ENCODE measurements at regions not wholly inside any gene's neighbourhood (a gene's known extent, or its start where the extent isn't known, plus 50 kb on each side); places are given as distances from the start of the nearest gene placed in this dataset.

GRCh38 chr10:31606841-31607240 is 287.8 kb downstream of the ZEB1 start (continued):
- TF ChIP-seq, protein P1, sequence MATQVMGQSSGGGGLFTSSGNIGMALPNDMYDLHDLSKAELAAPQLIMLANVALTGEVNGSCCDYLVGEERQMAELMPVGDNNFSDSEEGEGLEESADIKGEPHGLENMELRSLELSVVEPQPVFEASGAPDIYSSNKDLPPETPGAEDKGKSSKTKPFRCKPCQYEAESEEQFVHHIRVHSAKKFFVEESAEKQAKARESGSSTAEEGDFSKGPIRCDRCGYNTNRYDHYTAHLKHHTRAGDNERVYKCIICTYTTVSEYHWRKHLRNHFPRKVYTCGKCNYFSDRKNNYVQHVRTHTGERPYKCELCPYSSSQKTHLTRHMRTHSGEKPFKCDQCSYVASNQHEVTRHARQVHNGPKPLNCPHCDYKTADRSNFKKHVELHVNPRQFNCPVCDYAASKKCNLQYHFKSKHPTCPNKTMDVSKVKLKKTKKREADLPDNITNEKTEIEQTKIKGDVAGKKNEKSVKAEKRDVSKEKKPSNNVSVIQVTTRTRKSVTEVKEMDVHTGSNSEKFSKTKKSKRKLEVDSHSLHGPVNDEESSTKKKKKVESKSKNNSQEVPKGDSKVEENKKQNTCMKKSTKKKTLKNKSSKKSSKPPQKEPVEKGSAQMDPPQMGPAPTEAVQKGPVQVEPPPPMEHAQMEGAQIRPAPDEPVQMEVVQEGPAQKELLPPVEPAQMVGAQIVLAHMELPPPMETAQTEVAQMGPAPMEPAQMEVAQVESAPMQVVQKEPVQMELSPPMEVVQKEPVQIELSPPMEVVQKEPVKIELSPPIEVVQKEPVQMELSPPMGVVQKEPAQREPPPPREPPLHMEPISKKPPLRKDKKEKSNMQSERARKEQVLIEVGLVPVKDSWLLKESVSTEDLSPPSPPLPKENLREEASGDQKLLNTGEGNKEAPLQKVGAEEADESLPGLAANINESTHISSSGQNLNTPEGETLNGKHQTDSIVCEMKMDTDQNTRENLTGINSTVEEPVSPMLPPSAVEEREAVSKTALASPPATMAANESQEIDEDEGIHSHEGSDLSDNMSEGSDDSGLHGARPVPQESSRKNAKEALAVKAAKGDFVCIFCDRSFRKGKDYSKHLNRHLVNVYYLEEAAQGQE (tag by site-specific recombination; IDR thresholded peaks at IDR 0.05): no peak
- TF ChIP-seq GFI1B (tag by site-specific recombination; IDR thresholded peaks at IDR 0.05): no peak
- TF ChIP-seq ZNF24 (tag by site-specific recombination; IDR thresholded peaks at IDR 0.05): no peak
- TF ChIP-seq ZNF792 (tag by site-specific recombination; IDR thresholded peaks at IDR 0.05): no peak
- TF ChIP-seq AEBP2 (tag by site-specific recombination; IDR thresholded peaks at IDR 0.05; ENCODE audit: borderline replicate concordance): no peak
- TF ChIP-seq ZNF510 (tag by site-specific recombination; IDR thresholded peaks at IDR 0.05; ENCODE audit: insufficient replicate concordance): no peak

DNA sequence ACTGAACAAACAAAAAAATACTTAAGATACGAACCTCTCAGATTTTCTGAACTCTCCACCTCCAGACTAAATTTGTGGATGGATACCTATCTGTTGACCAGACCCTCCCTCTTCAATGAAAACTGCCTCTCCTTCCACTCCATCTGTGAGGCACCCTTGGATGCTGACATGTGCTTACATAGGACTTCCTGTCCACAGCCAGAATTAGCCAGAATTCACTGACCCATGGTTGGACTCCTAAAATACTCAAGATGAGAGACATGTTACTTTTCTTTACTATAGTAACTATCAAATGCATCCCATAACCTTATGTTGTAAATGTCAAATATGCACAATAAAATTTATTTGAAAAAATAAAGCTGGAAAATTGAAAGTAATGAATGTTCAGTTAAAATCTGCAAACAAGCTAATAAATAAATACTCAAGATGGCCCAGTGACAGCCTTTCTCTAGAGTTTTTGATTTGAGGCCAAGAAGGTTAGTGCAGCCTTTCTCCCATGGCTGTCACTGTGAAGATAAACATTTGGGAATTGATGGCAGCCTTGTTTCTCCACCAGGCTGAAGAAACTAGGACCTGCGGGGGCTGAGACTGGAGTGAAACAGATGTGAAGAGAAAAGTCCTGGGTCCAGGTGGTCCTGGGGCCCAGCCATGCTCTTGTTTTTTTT is 287.0 kb downstream of the ZEB1 start:
- H3K27ac ChIP-seq (ENCODE audit: extremely low read depth, low read depth, low read length): no peak overlapping the region
- ChIA-PET POLR2A (no interaction called here), CTCF (no interaction called here)
- H3K4me3 ChIP-seq (ENCODE audit: low read depth, low read length): no peak overlapping the region
- H3K9me3 ChIP-seq (ENCODE audit: control insufficient read depth, insufficient read depth, low read depth, low read length): no peaks in the 10 kb centered on the region
- TF ChIP-seq ELK4 (IDR thresholded peaks at IDR 0.05; ENCODE audit: borderline replicate concordance, low read depth, low read length) (no peak), KLF10 (tag by site-specific recombination; IDR thresholded peaks at IDR 0.05) (no peak), AEBP2 (tag by site-specific recombination; IDR thresholded peaks at IDR 0.05; ENCODE audit: borderline replicate concordance) (no peak), ZNF791 (tag by site-specific recombination; IDR thresholded peaks at IDR 0.05) (no peak), RBAK (tag by site-specific recombination; IDR thresholded peaks at IDR 0.05) (no peak), ZNF544 (tag by site-specific recombination; IDR thresholded peaks at IDR 0.05) (no peak), ZFHX2 (tag by site-specific recombination; conservative IDR thresholded peaks at IDR 0.05) (no peak), EGR2 (tag by site-specific recombination; IDR thresholded peaks at IDR 0.05; ENCODE audit: low read depth) (no peak), IKZF3 (tag by site-specific recombination; IDR thresholded peaks at IDR 0.05) (no peak)
- H3K4me1 ChIP-seq (ENCODE audit: control insufficient read depth, insufficient read depth, low read length): peaks cover 6% of the 10 kb centered on the region; the same call in 1 of the 2 replicates
- no peaks in the 10 kb centered on the region for H3K36me3 ChIP-seq (ENCODE audit: control insufficient read depth in 2 of 2, insufficient read depth in 1 of 2, low read length in 2 of 2)

GRCh38 chr10:31605426-31605825 is 286.4 kb downstream of the ZEB1 start:
- ChIA-PET POLR2A (no interaction called here), CTCF (no interaction called here)
- no peak for TF ChIP-seq ZNF76 (tag by site-specific recombination; IDR thresholded peaks at IDR 0.05; ENCODE audit: borderline replicate concordance, low read depth)
- no peak for TF ChIP-seq ZNF843 (tag by site-specific recombination; IDR thresholded peaks at IDR 0.05)
- no peak for TF ChIP-seq ZNF473 (tag by site-specific recombination; IDR thresholded peaks at IDR 0.05)
- no peak for TF ChIP-seq ZNF776 (tag by site-specific recombination; IDR thresholded peaks at IDR 0.05; ENCODE audit: borderline replicate concordance)
- no peak for TF ChIP-seq ZNF555 (tag by site-specific recombination; conservative IDR thresholded peaks at IDR 0.05)
- no peak for TF ChIP-seq ZNF366 (tag by site-specific recombination; conservative IDR thresholded peaks at IDR 0.05)
- no peak for TF ChIP-seq ZNF404 (tag by site-specific recombination; IDR thresholded peaks at IDR 0.05)
- TF ChIP-seq, protein P2, sequence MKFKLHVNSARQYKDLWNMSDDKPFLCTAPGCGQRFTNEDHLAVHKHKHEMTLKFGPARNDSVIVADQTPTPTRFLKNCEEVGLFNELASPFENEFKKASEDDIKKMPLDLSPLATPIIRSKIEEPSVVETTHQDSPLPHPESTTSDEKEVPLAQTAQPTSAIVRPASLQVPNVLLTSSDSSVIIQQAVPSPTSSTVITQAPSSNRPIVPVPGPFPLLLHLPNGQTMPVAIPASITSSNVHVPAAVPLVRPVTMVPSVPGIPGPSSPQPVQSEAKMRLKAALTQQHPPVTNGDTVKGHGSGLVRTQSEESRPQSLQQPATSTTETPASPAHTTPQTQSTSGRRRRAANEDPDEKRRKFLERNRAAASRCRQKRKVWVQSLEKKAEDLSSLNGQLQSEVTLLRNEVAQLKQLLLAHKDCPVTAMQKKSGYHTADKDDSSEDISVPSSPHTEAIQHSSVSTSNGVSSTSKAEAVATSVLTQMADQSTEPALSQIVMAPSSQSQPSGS (tag by site-specific recombination; IDR thresholded peaks at IDR 0.05; ENCODE audit: low read depth): no peak
- no peak for TF ChIP-seq ZNF792 (tag by site-specific recombination; IDR thresholded peaks at IDR 0.05)
- TF ChIP-seq ZNF157 (tag by site-specific recombination; IDR thresholded peaks at IDR 0.05): no peak
- TF ChIP-seq ZNF184 (tag by site-specific recombination; IDR thresholded peaks at IDR 0.05): no peak
- TF ChIP-seq TRIM28 (IDR thresholded peaks at IDR 0.05; ENCODE audit: borderline replicate concordance, low read length): no peak

More at GRCh38 chr10:31605426-31605825, 286.4 kb downstream of the ZEB1 start:
- peaks cover 6% of the 10 kb centered on the region; the same call in 1 of the 2 replicates for H3K4me1 ChIP-seq (ENCODE audit: control insufficient read depth, insufficient read depth, low read length)
- H3K27ac ChIP-seq (ENCODE audit: extremely low read depth, low read depth, low read length): no peak overlapping the region
- H3K9me3 ChIP-seq (ENCODE audit: control insufficient read depth, insufficient read depth, low read depth, low read length): no peaks in the 10 kb centered on the region
- H3K4me3 ChIP-seq (ENCODE audit: low read depth, low read length): no peak overlapping the region
- no peaks in the 10 kb centered on the region for H3K36me3 ChIP-seq (ENCODE audit: control insufficient read depth in 2 of 2, insufficient read depth in 1 of 2, low read length in 2 of 2)

Data from HEK293 (cell line).